ENCODE measurements at regions not wholly inside any gene's neighbourhood (a gene's known extent, or its start where the extent isn't known, plus 50 kb on each side); places are given as distances from the start of the nearest gene placed in this dataset.

DNA sequence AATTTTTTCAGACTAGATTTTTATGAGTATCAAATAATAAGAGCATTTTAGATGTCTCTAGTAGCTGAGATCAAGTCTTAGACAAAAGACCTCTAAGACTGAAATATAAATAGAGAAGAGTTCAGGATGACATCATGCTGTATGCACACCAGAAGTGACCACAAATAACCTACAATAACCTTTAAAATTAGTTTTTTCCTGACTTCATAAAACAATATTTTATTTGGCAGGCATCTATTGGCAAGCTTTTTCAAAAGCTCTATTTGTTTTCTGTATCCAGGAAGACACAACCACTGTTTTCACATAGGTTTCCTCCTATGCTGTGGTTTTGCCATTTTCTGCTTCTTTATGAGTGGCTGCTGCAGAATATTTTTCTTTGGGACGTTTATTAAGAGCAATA lies 359.1 kb downstream of the CRPPA start:
- no peak overlapping the region for H3K27ac ChIP-seq (ENCODE audit: low read depth, low read length, poor library complexity, severe bottlenecking)
- BruUV-seq (replicated peaks), result no TSS peak

DNA sequence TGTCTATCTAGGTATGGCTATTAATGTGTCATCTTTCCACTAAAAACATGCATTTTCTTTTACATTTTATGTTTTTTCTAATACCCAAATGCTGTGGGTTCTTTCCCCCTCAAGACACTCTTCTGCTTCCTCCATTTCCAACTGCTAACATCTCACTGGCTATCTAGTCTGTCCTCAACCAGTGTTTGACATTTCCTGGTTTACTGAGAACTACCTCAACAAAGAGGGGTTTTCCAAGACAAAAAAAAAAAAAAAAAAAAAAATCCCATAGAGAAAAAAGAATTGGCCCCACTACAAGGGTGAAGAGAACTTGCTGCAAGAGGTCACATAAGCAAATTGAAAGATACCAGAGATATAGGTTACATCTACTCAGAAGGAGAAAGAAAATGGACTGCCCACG lies 359.7 kb downstream of the CRPPA start:
- Histone ChIP-seq H3K4me1 (ENCODE audit: insufficient read depth, low read length, poor library complexity, severe bottlenecking) (peaks cover 21% of the 10 kb centered on the region), H3K9me3 (ENCODE audit: low read depth, low read length, poor library complexity, severe bottlenecking) (no peaks in the 10 kb centered on the region), H3K27ac (ENCODE audit: low read depth, low read length, poor library complexity, severe bottlenecking) (no peak overlapping the region), H3K36me3 (ENCODE audit: insufficient read depth, low read length, poor library complexity, severe bottlenecking) (no peaks in the 10 kb centered on the region), H3K27me3 (replicated peaks; ENCODE audit: insufficient read depth, low read depth, low read length, poor library complexity) (peaks cover 69% of the 10 kb centered on the region), H3K4me3 (ENCODE audit: low read depth, low read length, poor library complexity, severe bottlenecking) (no peak overlapping the region)
- no peak for TF ChIP-seq EZH2 (IDR thresholded peaks at IDR 0.05; ENCODE audit: borderline replicate concordance, low read depth, low read length, poor library complexity, severe bottlenecking)
- TF ChIP-seq, protein P1, sequence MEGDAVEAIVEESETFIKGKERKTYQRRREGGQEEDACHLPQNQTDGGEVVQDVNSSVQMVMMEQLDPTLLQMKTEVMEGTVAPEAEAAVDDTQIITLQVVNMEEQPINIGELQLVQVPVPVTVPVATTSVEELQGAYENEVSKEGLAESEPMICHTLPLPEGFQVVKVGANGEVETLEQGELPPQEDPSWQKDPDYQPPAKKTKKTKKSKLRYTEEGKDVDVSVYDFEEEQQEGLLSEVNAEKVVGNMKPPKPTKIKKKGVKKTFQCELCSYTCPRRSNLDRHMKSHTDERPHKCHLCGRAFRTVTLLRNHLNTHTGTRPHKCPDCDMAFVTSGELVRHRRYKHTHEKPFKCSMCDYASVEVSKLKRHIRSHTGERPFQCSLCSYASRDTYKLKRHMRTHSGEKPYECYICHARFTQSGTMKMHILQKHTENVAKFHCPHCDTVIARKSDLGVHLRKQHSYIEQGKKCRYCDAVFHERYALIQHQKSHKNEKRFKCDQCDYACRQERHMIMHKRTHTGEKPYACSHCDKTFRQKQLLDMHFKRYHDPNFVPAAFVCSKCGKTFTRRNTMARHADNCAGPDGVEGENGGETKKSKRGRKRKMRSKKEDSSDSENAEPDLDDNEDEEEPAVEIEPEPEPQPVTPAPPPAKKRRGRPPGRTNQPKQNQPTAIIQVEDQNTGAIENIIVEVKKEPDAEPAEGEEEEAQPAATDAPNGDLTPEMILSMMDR (conservative IDR thresholded peaks at IDR 0.05; ENCODE audit: low read depth, low read length), result no peak
- ChIA-PET CTCF (no interaction called here), POLR2A (ENCODE audit: low non-redundant PET) (no interaction called here)
- intact Hi-C loops (cut with micrococcal nuclease; ENCODE audit: unreplicated experiment), result no loop called here
- BruUV-seq (replicated peaks), result no TSS peak
- no peak for DNase-seq (ENCODE audit: low spot score)

More for the DNA sequence above, 359.1 kb downstream of the CRPPA start:
- Histone ChIP-seq H3K4me1 (ENCODE audit: insufficient read depth, low read length, poor library complexity, severe bottlenecking) (peaks cover 24% of the 10 kb centered on the region), H3K4me3 (ENCODE audit: low read depth, low read length, poor library complexity, severe bottlenecking) (no peak overlapping the region), H3K27me3 (replicated peaks; ENCODE audit: insufficient read depth, low read depth, low read length, poor library complexity) (peaks cover 75% of the 10 kb centered on the region), H3K36me3 (ENCODE audit: insufficient read depth, low read length, poor library complexity, severe bottlenecking) (no peaks in the 10 kb centered on the region), H3K9me3 (ENCODE audit: low read depth, low read length, poor library complexity, severe bottlenecking) (no peaks in the 10 kb centered on the region)
- CTCF ChIA-PET, result no interaction called here
- POLR2A ChIA-PET (ENCODE audit: low non-redundant PET), result no interaction called here
- DNase-seq (ENCODE audit: low spot score), result no peak
- intact Hi-C loops (cut with micrococcal nuclease; ENCODE audit: unreplicated experiment), result no loop called here
- TF ChIP-seq EZH2 (IDR thresholded peaks at IDR 0.05; ENCODE audit: borderline replicate concordance, low read depth, low read length, poor library complexity, severe bottlenecking), result no peak
- TF ChIP-seq, protein P1 (conservative IDR thresholded peaks at IDR 0.05; ENCODE audit: low read depth, low read length), result no peak

DNA sequence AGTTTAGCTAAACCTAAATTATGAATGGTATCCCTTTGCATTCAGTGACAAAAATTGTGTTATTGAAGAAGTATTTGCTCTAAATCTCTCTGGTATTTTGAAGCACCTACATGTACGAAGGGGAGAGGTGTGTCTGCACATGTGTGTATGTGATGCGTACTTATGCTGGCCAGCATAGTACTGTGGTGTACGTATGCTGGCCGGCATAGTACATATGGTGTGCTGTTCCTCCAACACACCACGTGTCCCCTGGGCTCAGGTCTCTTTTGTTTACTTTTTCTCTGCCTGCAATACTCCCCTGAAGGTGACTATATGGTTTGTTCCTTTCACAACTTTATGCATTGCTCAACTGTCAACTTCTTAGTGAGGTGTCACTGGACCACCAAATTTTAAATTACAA lies 360.3 kb downstream of the CRPPA start:
- peaks cover 18% of the 10 kb centered on the region for H3K4me1 ChIP-seq (ENCODE audit: insufficient read depth, low read length, poor library complexity, severe bottlenecking)
- DNase-seq (ENCODE audit: low spot score), result no peak
- H3K27ac ChIP-seq (ENCODE audit: low read depth, low read length, poor library complexity, severe bottlenecking), result no peak overlapping the region
- TF ChIP-seq, protein P1 (conservative IDR thresholded peaks at IDR 0.05; ENCODE audit: low read depth, low read length), result no peak
- no peak for TF ChIP-seq EZH2 (IDR thresholded peaks at IDR 0.05; ENCODE audit: borderline replicate concordance, low read depth, low read length, poor library complexity, severe bottlenecking)
- H3K27me3 ChIP-seq (replicated peaks; ENCODE audit: insufficient read depth, low read depth, low read length, poor library complexity), result peaks cover 62% of the 10 kb centered on the region
- POLR2A ChIA-PET (ENCODE audit: low non-redundant PET), result no interaction called here
- H3K4me3 ChIP-seq (ENCODE audit: low read depth, low read length, poor library complexity, severe bottlenecking), result no peak overlapping the region
- intact Hi-C loops (cut with micrococcal nuclease; ENCODE audit: unreplicated experiment), result no loop called here
- H3K36me3 ChIP-seq (ENCODE audit: insufficient read depth, low read length, poor library complexity, severe bottlenecking), result no peaks in the 10 kb centered on the region
- no TSS peak for BruUV-seq (replicated peaks)
- H3K9me3 ChIP-seq (ENCODE audit: low read depth, low read length, poor library complexity, severe bottlenecking), result no peaks in the 10 kb centered on the region
- CTCF ChIA-PET, result no interaction called here

Data from A673 (cell line).